Skin of body (tissue), 1 donor: ENCODE measurements at regions not wholly inside any gene's neighbourhood (a gene's known extent, or its start where the extent isn't known, plus 50 kb on each side); places are given as distances from the start of the nearest gene placed in this dataset.
"Not testable (repeated sequence)": the region's sequence is repeated elsewhere in the genome, so short reads cannot be mapped to it uniquely, and the experiment has no call there.

Source experiments
- DNase-seq: peaks from one replicate; lab custom pipeline; 2025; lab: John Stamatoyannopoulos, UW

- no peak for DNase-seq
Observed at GRCh38 chr1:65062339-65062738, 85.7 kb upstream of the AK4 start.

- DNase-seq = no peak
Observed at GRCh38 chr1:65063025-65063424, 85.0 kb upstream of the AK4 start.

- peak; percentile 16 for DNase-seq
Observed at GRCh38 chr1:65064981-65065380, 83.0 kb upstream of the AK4 start.

GRCh38 chr1:65065524-65066418 lies 82.2 kb upstream of the AK4 start:
- peak; percentile 41 for DNase-seq

GRCh38 chr1:65066419-65066765 lies 81.6 kb upstream of the AK4 start:
- no peak for DNase-seq

- DNase-seq = peak; percentile 77
Observed at GRCh38 chr1:65066766-65067490, 81.1 kb upstream of the AK4 start.

- DNase-seq = peak; percentile 81
Observed at GRCh38 chr1:65067491-65068201, 80.4 kb upstream of the AK4 start.

- peak; percentile 74 for DNase-seq
Observed at GRCh38 chr1:65068202-65069010, 79.6 kb upstream of the AK4 start.

GRCh38 chr1:65069011-65069565 lies 78.9 kb upstream of the AK4 start:
- no peak for DNase-seq

- no peak for DNase-seq
Observed at GRCh38 chr1:65072845-65073244, 75.2 kb upstream of the AK4 start.

- no peak for DNase-seq
Observed at GRCh38 chr1:65075123-65075976, 72.7 kb upstream of the AK4 start.

GRCh38 chr1:65077369-65077768 lies 70.6 kb upstream of the AK4 start:
- no peak for DNase-seq

- DNase-seq = no peak
Observed at GRCh38 chr1:65079941-65080340, 68.1 kb upstream of the AK4 start.

GRCh38 chr1:65082346-65083040 lies 65.5 kb upstream of the AK4 start:
- DNase-seq = no peak

- no peak for DNase-seq
Observed at GRCh38 chr1:65083263-65083896, 64.6 kb upstream of the AK4 start.

- DNase-seq = no peak
Observed at GRCh38 chr1:65084066-65084465, 63.9 kb upstream of the AK4 start.

GRCh38 chr1:65087519-65087918 lies 60.5 kb upstream of the AK4 start:
- not testable (repeated sequence) for DNase-seq

- no peak for DNase-seq
Observed at GRCh38 chr1:65090406-65090805, 57.6 kb upstream of the AK4 start.

- no peak for DNase-seq
Observed at GRCh38 chr1:65092691-65093090, 55.3 kb upstream of the AK4 start.
